ENCODE measurements at regions not wholly inside any gene's neighbourhood (a gene's known extent, or its start where the extent isn't known, plus 50 kb on each side); places are given as distances from the start of the nearest gene placed in this dataset.

DNA sequence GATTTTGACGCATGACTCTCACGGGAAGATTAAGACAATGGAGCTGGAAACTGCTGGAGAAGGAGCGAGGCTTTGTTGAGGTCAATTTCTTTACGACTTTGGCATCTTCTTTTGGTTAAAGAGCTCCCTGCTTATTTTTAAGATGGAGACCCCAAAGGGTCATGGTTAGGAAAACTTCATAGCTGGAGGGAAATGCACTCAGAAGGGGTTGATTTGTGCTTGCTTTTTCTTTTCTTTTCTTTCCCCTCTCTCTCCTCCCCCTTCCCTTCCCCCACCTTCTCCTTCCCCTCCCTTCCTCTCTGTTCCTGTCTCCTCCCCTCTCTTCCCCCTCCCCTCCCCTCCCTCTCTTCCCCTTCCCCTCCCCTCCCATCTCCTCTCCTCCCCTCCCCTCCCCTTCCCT, 79.0 kb downstream of the TNP1 start:
- Histone ChIP-seq H3K4me2 (no peak overlapping the region), H3K27ac (no peak overlapping the region), H3K9ac (no peak overlapping the region), H3K27me3 (ENCODE audit: insufficient read depth, low read depth) (no peaks in the 10 kb centered on the region), H2AFZ (ENCODE audit: low read depth) (no peak overlapping the region), H3K4me1 (ENCODE audit: low read depth, poor library complexity, severe bottlenecking) (no peaks in the 10 kb centered on the region), H4K20me1 (ENCODE audit: insufficient read depth) (no peaks in the 10 kb centered on the region), H3K79me2 (ENCODE audit: insufficient read depth, low read depth) (no peaks in the 10 kb centered on the region), H3K4me3 (IDR thresholded peaks at IDR 0.05; ENCODE audit: insufficient read depth, low read depth, low read length) (no peak overlapping the region), H3K36me3 (ENCODE audit: insufficient read depth) (no peaks in the 10 kb centered on the region)
- TF ChIP-seq, protein P1, sequence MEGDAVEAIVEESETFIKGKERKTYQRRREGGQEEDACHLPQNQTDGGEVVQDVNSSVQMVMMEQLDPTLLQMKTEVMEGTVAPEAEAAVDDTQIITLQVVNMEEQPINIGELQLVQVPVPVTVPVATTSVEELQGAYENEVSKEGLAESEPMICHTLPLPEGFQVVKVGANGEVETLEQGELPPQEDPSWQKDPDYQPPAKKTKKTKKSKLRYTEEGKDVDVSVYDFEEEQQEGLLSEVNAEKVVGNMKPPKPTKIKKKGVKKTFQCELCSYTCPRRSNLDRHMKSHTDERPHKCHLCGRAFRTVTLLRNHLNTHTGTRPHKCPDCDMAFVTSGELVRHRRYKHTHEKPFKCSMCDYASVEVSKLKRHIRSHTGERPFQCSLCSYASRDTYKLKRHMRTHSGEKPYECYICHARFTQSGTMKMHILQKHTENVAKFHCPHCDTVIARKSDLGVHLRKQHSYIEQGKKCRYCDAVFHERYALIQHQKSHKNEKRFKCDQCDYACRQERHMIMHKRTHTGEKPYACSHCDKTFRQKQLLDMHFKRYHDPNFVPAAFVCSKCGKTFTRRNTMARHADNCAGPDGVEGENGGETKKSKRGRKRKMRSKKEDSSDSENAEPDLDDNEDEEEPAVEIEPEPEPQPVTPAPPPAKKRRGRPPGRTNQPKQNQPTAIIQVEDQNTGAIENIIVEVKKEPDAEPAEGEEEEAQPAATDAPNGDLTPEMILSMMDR (conservative IDR thresholded peaks at IDR 0.05; ENCODE audit: low read depth, low read length): no peak

DNA sequence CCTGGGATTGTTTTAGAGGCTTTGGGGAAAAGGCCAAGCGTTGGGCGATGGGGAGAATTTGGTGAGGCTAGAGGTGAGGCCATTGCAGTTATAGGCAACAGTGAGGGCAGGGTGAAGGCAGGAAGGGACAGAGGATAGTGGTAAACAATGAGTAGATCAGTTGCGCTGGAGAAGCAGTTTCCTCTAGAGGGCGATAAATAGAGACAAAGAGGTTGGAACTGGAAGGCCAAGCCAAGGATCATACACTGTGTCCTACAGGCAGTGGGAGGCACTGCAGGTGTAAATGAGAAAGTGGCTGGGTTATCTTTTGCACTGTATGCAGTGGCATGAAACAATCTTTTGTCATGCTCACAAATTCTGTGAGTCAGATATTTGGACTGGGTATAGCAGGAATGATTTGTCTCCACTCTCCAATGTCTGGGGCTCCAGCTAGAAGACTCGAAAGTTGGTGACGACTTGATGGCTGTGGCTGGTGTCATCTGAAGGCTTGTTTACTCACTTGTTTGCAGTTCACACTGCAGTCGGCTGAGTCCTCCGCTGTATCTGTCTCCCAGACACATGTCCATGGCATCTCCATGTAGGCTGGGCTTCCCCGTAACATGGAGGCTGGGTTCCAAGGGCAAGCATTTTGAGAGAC, 82.1 kb downstream of the TNP1 start:
- Histone ChIP-seq H3K79me2 (ENCODE audit: insufficient read depth, low read depth) (no peaks in the 10 kb centered on the region), H3K9ac (no peak overlapping the region), H3K27ac (no peak overlapping the region), H3K36me3 (ENCODE audit: insufficient read depth) (no peaks in the 10 kb centered on the region), H3K4me3 (IDR thresholded peaks at IDR 0.05; ENCODE audit: insufficient read depth, low read depth, low read length) (no peak overlapping the region), H3K4me1 (ENCODE audit: low read depth, poor library complexity, severe bottlenecking) (no peaks in the 10 kb centered on the region), H3K27me3 (ENCODE audit: insufficient read depth, low read depth) (no peaks in the 10 kb centered on the region), H3K4me2 (no peak overlapping the region), H2AFZ (ENCODE audit: low read depth) (no peak overlapping the region), H4K20me1 (ENCODE audit: insufficient read depth) (no peaks in the 10 kb centered on the region)
- TF ChIP-seq, protein P1 (conservative IDR thresholded peaks at IDR 0.05; ENCODE audit: low read depth, low read length): peak; percentile 78

DNA sequence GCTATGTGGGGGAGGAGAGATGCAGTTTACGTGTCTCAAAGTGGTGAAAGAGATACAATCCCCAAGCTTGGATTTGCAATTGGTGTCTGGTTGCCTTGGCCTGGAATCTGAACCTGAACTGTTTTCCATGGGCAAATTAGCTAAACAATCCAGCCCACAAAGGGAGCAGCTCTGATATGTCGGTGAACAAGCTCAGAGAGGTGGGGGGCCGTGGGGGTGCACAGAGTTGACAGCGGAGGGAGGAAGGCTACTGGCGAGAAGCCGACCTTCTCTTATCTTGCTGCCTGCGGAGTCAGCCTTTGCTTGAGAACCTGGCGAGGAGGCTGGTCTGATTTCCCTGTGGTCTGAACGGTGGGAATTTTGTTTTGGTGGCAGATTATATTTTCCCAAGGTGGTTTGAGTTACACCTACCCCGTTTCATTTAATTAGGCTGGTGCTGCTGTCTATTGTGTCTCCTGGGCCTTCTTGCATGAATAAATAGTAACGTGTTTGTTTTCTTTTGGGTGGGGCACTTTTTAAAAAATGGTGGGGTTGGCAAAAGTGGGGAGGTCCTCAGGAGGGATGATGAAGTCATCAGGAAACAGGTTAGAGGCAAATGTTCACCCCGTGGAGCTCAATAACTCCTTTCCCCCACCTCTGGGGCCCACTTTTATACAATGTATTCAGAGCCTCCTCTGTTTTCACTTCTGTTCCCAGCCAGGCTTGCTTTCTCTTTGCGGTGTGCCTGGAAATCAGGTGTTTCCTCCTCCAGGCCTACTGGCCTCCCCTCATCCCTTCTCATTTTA, 80.9 kb upstream of the IGFBP5 start:
- Histone ChIP-seq H2AFZ (ENCODE audit: low read depth) (no peak overlapping the region), H3K4me2 (no peak overlapping the region), H4K20me1 (ENCODE audit: insufficient read depth) (no peaks in the 10 kb centered on the region), H3K79me2 (ENCODE audit: insufficient read depth, low read depth) (no peaks in the 10 kb centered on the region), H3K27me3 (ENCODE audit: insufficient read depth, low read depth) (no peaks in the 10 kb centered on the region), H3K4me1 (ENCODE audit: low read depth, poor library complexity, severe bottlenecking) (no peaks in the 10 kb centered on the region), H3K9ac (no peak overlapping the region), H3K27ac (no peak overlapping the region), H3K36me3 (ENCODE audit: insufficient read depth) (no peaks in the 10 kb centered on the region), H3K4me3 (IDR thresholded peaks at IDR 0.05; ENCODE audit: insufficient read depth, low read depth, low read length) (no peak overlapping the region)
- TF ChIP-seq, protein P1 (conservative IDR thresholded peaks at IDR 0.05; ENCODE audit: low read depth, low read length): no peak

DNA sequence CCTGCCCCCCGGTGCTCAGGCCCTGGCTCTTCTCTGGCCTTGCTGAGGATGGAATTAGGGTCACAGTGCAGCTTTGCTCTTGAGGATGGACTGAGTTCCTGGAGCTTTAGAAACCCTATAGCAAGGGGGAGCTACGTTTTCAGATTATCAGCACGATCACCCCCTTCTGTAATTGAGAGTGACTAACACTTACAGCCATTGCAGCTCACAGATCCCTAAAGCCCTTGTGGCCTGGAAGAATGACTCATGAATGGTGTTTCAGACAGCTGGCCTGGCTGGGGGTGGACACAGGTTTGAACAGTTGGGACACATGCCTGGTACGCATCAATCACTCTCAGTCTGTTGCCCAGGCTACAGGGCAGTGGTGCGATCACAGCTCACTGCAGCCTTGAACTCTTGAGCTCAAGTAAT, 79.7 kb upstream of the IGFBP5 start:
- H3K36me3 ChIP-seq (ENCODE audit: insufficient read depth): no peaks in the 10 kb centered on the region
- H3K4me3 ChIP-seq (IDR thresholded peaks at IDR 0.05; ENCODE audit: insufficient read depth, low read depth, low read length): no peak overlapping the region
- no peaks in the 10 kb centered on the region for H3K27me3 ChIP-seq (ENCODE audit: insufficient read depth, low read depth)
- no peak overlapping the region for H3K27ac ChIP-seq
- H3K4me2 ChIP-seq: no peak overlapping the region
- no peaks in the 10 kb centered on the region for H3K79me2 ChIP-seq (ENCODE audit: insufficient read depth, low read depth)
- H3K4me1 ChIP-seq (ENCODE audit: low read depth, poor library complexity, severe bottlenecking): no peaks in the 10 kb centered on the region
- H2AFZ ChIP-seq (ENCODE audit: low read depth): no peak overlapping the region
- TF ChIP-seq, protein P1 (conservative IDR thresholded peaks at IDR 0.05; ENCODE audit: low read depth, low read length): no peak
- no peak overlapping the region for H3K9ac ChIP-seq
- no peaks in the 10 kb centered on the region for H4K20me1 ChIP-seq (ENCODE audit: insufficient read depth)
